NT2/D1 (cell line): ENCODE measurements at regions not wholly inside any gene's neighbourhood (a gene's known extent, or its start where the extent isn't known, plus 50 kb on each side); places are given as distances from the start of the nearest gene placed in this dataset.

Experiments used
- SUZ12 ChIP-seq: IDR thresholded peaks from 2 replicates; pipeline ENCODE4 v1.6.1; 2011; ENCODE audit not compliant: insufficient read length, insufficient read depth; ENCODE audit errors: extremely low read depth
- ZNF274 ChIP-seq: IDR thresholded peaks from 2 replicates; pipeline ENCODE4 v1.6.1; 2011; ENCODE audit warnings: mild to moderate bottlenecking, low read depth, low read length

GRCh38 chr13:55992145-55992544, 1148.6 kb upstream of the PRR20A start:
- no peak for TF ChIP-seq ZNF274
- TF ChIP-seq SUZ12: no peak
